K562 (cell line): ENCODE measurements at regions not wholly inside any gene's neighbourhood (a gene's known extent, or its start where the extent isn't known, plus 50 kb on each side); places are given as distances from the start of the nearest gene placed in this dataset.
"Not testable (repeated sequence)": the region's sequence is repeated elsewhere in the genome, so short reads cannot be mapped to it uniquely, and the experiment has no call there.

ENCODE experiments used
- ATAC-seq: fragments of 200-7000 bp; cut with Tn5 transposase; 3 replicates; pipeline ENCODE4 v1.9.1; 2020; ENCODE audit warnings: moderate library complexity
- BruUV-seq: library from RNA; stranded (reverse); fragments of 400-500 nt; replicated peaks from 2 replicates; lab custom pipeline; 2021; lab: Mats Ljungman, UMichigan
- CTCF ChIA-PET: fragments of 300-600 bp; formaldehyde crosslinking; extraction: SDS; loops from one replicate; lab custom pipeline; 2021; ENCODE audit warnings: low intra/inter-chr PET ratio; lab: Yijun Ruan, JAX
- POLR2A ChIA-PET: fragments of 300-600, 350-650 bp; sonication (Branson Sonifier 250); formaldehyde crosslinking; extraction: SDS; loops from one replicate; lab custom pipeline; 2021; ENCODE audit warnings: antibody characterized with exemption, inconsistent platforms; lab: Yijun Ruan, JAX
- DNase-seq, 4 experiments: peaks; one replicate each; pipeline versions ENCODE4 v3.0.0 to v3.0.0-alpha.2; 2011 to 2018; ENCODE audit warnings: low spot score in 3 of 4, mixed read lengths in 3 of 4; ENCODE audit errors: extremely low read depth in 1 of 4
- FAIRE-seq: peaks from 2 replicates; lab custom pipeline; 2011; peaks lifted over from hg19 to GRCh38; lab: Jason Lieb, UNC
- H2AFZ ChIP-seq: 2 replicates; pipeline ENCODE4 v1.6.0; 2011; ENCODE audit warnings: low read depth, low read length, control low read depth, inconsistent platforms
- H3K27ac ChIP-seq: fragments of 200-600 bp; 3 replicates; pipeline ENCODE4 v1.8.0; 2011; ENCODE audit warnings: low read depth, mild to moderate bottlenecking, control low read depth, inconsistent platforms, low read length, moderate library complexity, mixed read lengths; ENCODE audit errors: extremely low read depth
- H3K27me3 ChIP-seq, 2 experiments: fragments of 300-600 bp in 1 of 2; 2 replicates in 1 of 2; 3 replicates in 1 of 2; pipeline versions ENCODE4 v1.6.0 to v1.8.0; 2011; ENCODE audit warnings: inconsistent platforms in 2 of 2, low read length in 2 of 2, mild to moderate bottlenecking in 1 of 2, mixed read lengths in 1 of 2, moderate library complexity in 1 of 2; ENCODE audit not compliant: control insufficient read depth in 2 of 2, insufficient read depth in 2 of 2
- H3K36me3 ChIP-seq: fragments of 300-600 bp; 3 replicates; pipeline ENCODE4 v1.8.0; 2011; ENCODE audit warnings: mild to moderate bottlenecking, low read length, inconsistent platforms; ENCODE audit not compliant: control insufficient read depth, insufficient read depth
- H3K4me1 ChIP-seq, 2 experiments: fragments of 200-600 bp in 1 of 2; replicated peaks in 1 of 2; 2 replicates in 1 of 2; 3 replicates in 1 of 2; pipeline versions ENCODE4 v1.5.1 to v1.8.0; 2011; ENCODE audit warnings: inconsistent platforms in 2 of 2, low read length in 2 of 2, mild to moderate bottlenecking in 1 of 2, mixed read lengths in 1 of 2, moderate library complexity in 1 of 2; ENCODE audit not compliant: control insufficient read depth in 2 of 2, insufficient read depth in 2 of 2
- H3K4me2 ChIP-seq: 2 replicates; pipeline ENCODE4 v1.6.1; 2011; ENCODE audit warnings: low read length, control low read depth, inconsistent platforms, mixed read lengths; ENCODE audit not compliant: insufficient read depth
- H3K4me3 ChIP-seq: fragments of 200-600 bp; sonication (generic), shearing (Covaris generic); 2 replicates; pipeline ENCODE4 v1.5.1; 2016; ENCODE audit warnings: control low read depth, inconsistent platforms
- H3K79me2 ChIP-seq: fragments of 200-600 bp; 3 replicates; pipeline ENCODE4 v1.8.0; 2011; ENCODE audit warnings: low read length, inconsistent platforms; ENCODE audit not compliant: control insufficient read depth, insufficient read depth
- H3K9ac ChIP-seq, 2 experiments: 2 replicates each; pipeline versions ENCODE4 v1.6.0 to v1.6.1; 2011; ENCODE audit warnings: low read depth in 2 of 2, low read length in 2 of 2, control low read depth in 1 of 2, inconsistent platforms in 1 of 2, mild to moderate bottlenecking in 1 of 2, mixed read lengths in 1 of 2; ENCODE audit not compliant: insufficient read depth in 1 of 2
- H3K9me1 ChIP-seq: one replicate; pipeline ENCODE4 v1.6.0; 2011; ENCODE audit warnings: inconsistent platforms, mild to moderate bottlenecking, low read length, moderate library complexity; ENCODE audit not compliant: control insufficient read depth, insufficient read depth
- H3K9me3 ChIP-seq: replicated peaks from 2 replicates; pipeline ENCODE4 v1.5.1; 2011; ENCODE audit warnings: low read depth, low read length, inconsistent platforms; ENCODE audit not compliant: control insufficient read depth, insufficient read depth
- H4K20me1 ChIP-seq: replicated peaks from 2 replicates; pipeline ENCODE4 v1.6.1; 2011; ENCODE audit warnings: low read length, inconsistent platforms, mixed read lengths; ENCODE audit not compliant: control insufficient read depth, insufficient read depth
- WGBS: fragments of 100-300 bp; shearing (Covaris generic); methylation state at CpG from one replicate; pipeline ENCODE4 v1.1.6; 2016; ENCODE audit warnings: low coverage, mixed read lengths; ENCODE audit not compliant: insufficient coverage; ENCODE audit errors: missing lambda C conversion rate; 5-methylcytosine and 5-hydroxymethylcytosine counted together
- in situ Hi-C: fragments of 300-500 bp; cut with MboI; formaldehyde crosslinking; loops from 4 replicates; pipeline ENCODE4 v1.15.0; 2018; ENCODE audit warnings: inconsistent platforms, mixed read lengths
- intact Hi-C: fragments of 100-400 bp; cut with micrococcal nuclease; formaldehyde crosslinking; loops from 2 replicates; pipeline ENCODE4 v1.14.2; 2022

- H3K79me2 ChIP-seq, in situ Hi-C loops, POLR2A ChIA-PET, FAIRE-seq, H3K36me3 ChIP-seq, H3K4me2 ChIP-seq, H3K4me3 ChIP-seq, intact Hi-C loops, H3K9me3 ChIP-seq, H4K20me1 ChIP-seq, BruUV-seq, CTCF ChIA-PET, H2AFZ ChIP-seq, H3K9me1 ChIP-seq, DNase-seq, ATAC-seq, H3K9ac ChIP-seq, H3K27ac ChIP-seq: not testable (repeated sequence)
- peaks cover 3 to 21% of the 10 kb centered on the region in 2 experiments; a peak in 3 of 5 replicates for H3K27me3 ChIP-seq
- H3K4me1 ChIP-seq, result peaks cover 4 to 12% of the 10 kb centered on the region in 2 experiments; a peak in 4 of 5 replicates
- WGBS, result 29% methylated on average over 7 of the region's 10 CpGs
These were observed 104.0 kb upstream of the JCAD start for GRCh38 chr10:30163410-30163809.

- H3K9me3 ChIP-seq, CTCF ChIA-PET, H3K9ac ChIP-seq, H3K79me2 ChIP-seq, H4K20me1 ChIP-seq, H3K4me3 ChIP-seq, H3K9me1 ChIP-seq, intact Hi-C loops, H2AFZ ChIP-seq, in situ Hi-C loops, H3K36me3 ChIP-seq, H3K27ac ChIP-seq, POLR2A ChIA-PET, DNase-seq, FAIRE-seq, H3K4me2 ChIP-seq, ATAC-seq, BruUV-seq: not testable (repeated sequence)
- peaks cover 3 to 17% of the 10 kb centered on the region in 2 experiments; a peak in 3 of 5 replicates for H3K27me3 ChIP-seq
- 74% methylated on average over 25 of the region's 25 CpGs for WGBS
- H3K4me1 ChIP-seq, result peaks cover 4 to 12% of the 10 kb centered on the region in 2 experiments; a peak in 4 of 5 replicates
These were observed 103.4 kb upstream of the JCAD start for GRCh38 chr10:30162796-30163195.
